Fibroblast of pulmonary artery (primary cell): ENCODE measurements at regions not wholly inside any gene's neighbourhood (a gene's known extent, or its start where the extent isn't known, plus 50 kb on each side); places are given as distances from the start of the nearest gene placed in this dataset.
A peak's percentile ranks its signal among the peaks of the same experiment; 100 is the strongest.

Experiments
- DNase-seq: peaks from one replicate; pipeline ENCODE4 v3.0.0-alpha.2; 2010; ENCODE audit warnings: low read depth
- H3K4me3 ChIP-seq: replicated peaks from 2 replicates; pipeline ENCODE4 v1.5.1; 2011; ENCODE audit warnings: low read depth, mild to moderate bottlenecking, control low read depth, low read length, moderate library complexity
- CTCF ChIP-seq: IDR thresholded peaks from 2 replicates; pipeline ENCODE4 v1.5.1; 2011; ENCODE audit warnings: mild to moderate bottlenecking, control low read depth, low read length, inconsistent platforms; ENCODE audit errors: missing control alignments

- DNase-seq, result no peak
- H3K4me3 ChIP-seq, result no peak overlapping the region
- TF ChIP-seq CTCF, result no peak
These were observed 428.5 kb upstream of the RUNX1 start for GRCh38 chr21:35477622-35478021.

- H3K4me3 ChIP-seq, result no peak overlapping the region
- DNase-seq, result peak; percentile 69
- no peak for TF ChIP-seq CTCF
These were observed 427.7 kb upstream of the RUNX1 start for GRCh38 chr21:35476621-35477395.

GRCh38 chr21:35475762-35476161, 426.7 kb upstream of the RUNX1 start:
- no peak for TF ChIP-seq CTCF
- H3K4me3 ChIP-seq, result no peak overlapping the region
- peak; percentile 84 for DNase-seq

GRCh38 chr21:35475009-35475408, 425.9 kb upstream of the RUNX1 start:
- TF ChIP-seq CTCF, result no peak
- DNase-seq, result peak; percentile 63
- H3K4me3 ChIP-seq, result no peak overlapping the region

GRCh38 chr21:35473496-35473895, 424.4 kb upstream of the RUNX1 start:
- no peak overlapping the region for H3K4me3 ChIP-seq
- no peak for TF ChIP-seq CTCF
- no peak for DNase-seq

GRCh38 chr21:35470522-35470921, 421.4 kb upstream of the RUNX1 start:
- H3K4me3 ChIP-seq, result no peak overlapping the region
- no peak for DNase-seq
- TF ChIP-seq CTCF, result no peak

- no peak for TF ChIP-seq CTCF
- no peak for DNase-seq
- H3K4me3 ChIP-seq, result no peak overlapping the region
These were observed 420.4 kb upstream of the RUNX1 start for GRCh38 chr21:35469498-35469897.
